Ishikawa (cell line): ENCODE measurements at regions not wholly inside any gene's neighbourhood (a gene's known extent, or its start where the extent isn't known, plus 50 kb on each side); places are given as distances from the start of the nearest gene placed in this dataset.

ENCODE experiments used
- CEBPB ChIP-seq: IDR thresholded peaks from 2 replicates; pipeline ENCODE4 v1.6.1; 2012
- CREB1 ChIP-seq: IDR thresholded peaks from 2 replicates; pipeline ENCODE4 v1.6.1; 2012; ENCODE audit warnings: low read depth
- EGR1 ChIP-seq: IDR thresholded peaks from 2 replicates; pipeline ENCODE4 v1.6.1; 2012
- EP300 ChIP-seq: IDR thresholded peaks from 2 replicates; pipeline ENCODE4 v1.6.1; 2012; ENCODE audit warnings: borderline replicate concordance
- FOXM1 ChIP-seq: IDR thresholded peaks from 2 replicates; pipeline ENCODE4 v1.6.1; 2012; ENCODE audit warnings: low read depth, borderline replicate concordance
- NFIC ChIP-seq: IDR thresholded peaks from 2 replicates; pipeline ENCODE4 v1.6.1; 2012
- RAD21 ChIP-seq: IDR thresholded peaks from 2 replicates; pipeline ENCODE4 v1.6.1; 2012; ENCODE audit warnings: low read depth
- TAF1 ChIP-seq: IDR thresholded peaks from 2 replicates; pipeline ENCODE4 v1.6.1; 2012; ENCODE audit warnings: low read depth, mild to moderate bottlenecking
- TCF12 ChIP-seq: IDR thresholded peaks from 2 replicates; pipeline ENCODE4 v1.6.1; 2012; ENCODE audit warnings: low read depth
- TEAD4 ChIP-seq: IDR thresholded peaks from 2 replicates; pipeline ENCODE4 v1.6.1; 2012
- YY1 ChIP-seq: IDR thresholded peaks from 2 replicates; pipeline ENCODE4 v1.6.1; 2012; ENCODE audit warnings: low read depth
- ZBTB7A ChIP-seq: IDR thresholded peaks from 2 replicates; pipeline ENCODE4 v1.6.1; 2012; ENCODE audit warnings: low read depth
- TF ChIP-seq, protein P1 (sequence below): IDR thresholded peaks from 2 replicates; pipeline ENCODE4 v1.6.1; 2012; ENCODE audit warnings: low read depth, mild to moderate bottlenecking
- TF ChIP-seq, protein P2 (sequence below): IDR thresholded peaks from 2 replicates; pipeline ENCODE4 v1.6.1; 2012

- TF ChIP-seq FOXM1 (no peak), TAF1 (no peak), EP300 (no peak), ZBTB7A (no peak), YY1 (no peak), CREB1 (no peak), TEAD4 (no peak), RAD21 (no peak), TCF12 (no peak), CEBPB (no peak), EGR1 (no peak), NFIC (no peak)
- TF ChIP-seq, protein P1, sequence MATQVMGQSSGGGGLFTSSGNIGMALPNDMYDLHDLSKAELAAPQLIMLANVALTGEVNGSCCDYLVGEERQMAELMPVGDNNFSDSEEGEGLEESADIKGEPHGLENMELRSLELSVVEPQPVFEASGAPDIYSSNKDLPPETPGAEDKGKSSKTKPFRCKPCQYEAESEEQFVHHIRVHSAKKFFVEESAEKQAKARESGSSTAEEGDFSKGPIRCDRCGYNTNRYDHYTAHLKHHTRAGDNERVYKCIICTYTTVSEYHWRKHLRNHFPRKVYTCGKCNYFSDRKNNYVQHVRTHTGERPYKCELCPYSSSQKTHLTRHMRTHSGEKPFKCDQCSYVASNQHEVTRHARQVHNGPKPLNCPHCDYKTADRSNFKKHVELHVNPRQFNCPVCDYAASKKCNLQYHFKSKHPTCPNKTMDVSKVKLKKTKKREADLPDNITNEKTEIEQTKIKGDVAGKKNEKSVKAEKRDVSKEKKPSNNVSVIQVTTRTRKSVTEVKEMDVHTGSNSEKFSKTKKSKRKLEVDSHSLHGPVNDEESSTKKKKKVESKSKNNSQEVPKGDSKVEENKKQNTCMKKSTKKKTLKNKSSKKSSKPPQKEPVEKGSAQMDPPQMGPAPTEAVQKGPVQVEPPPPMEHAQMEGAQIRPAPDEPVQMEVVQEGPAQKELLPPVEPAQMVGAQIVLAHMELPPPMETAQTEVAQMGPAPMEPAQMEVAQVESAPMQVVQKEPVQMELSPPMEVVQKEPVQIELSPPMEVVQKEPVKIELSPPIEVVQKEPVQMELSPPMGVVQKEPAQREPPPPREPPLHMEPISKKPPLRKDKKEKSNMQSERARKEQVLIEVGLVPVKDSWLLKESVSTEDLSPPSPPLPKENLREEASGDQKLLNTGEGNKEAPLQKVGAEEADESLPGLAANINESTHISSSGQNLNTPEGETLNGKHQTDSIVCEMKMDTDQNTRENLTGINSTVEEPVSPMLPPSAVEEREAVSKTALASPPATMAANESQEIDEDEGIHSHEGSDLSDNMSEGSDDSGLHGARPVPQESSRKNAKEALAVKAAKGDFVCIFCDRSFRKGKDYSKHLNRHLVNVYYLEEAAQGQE = no peak
- TF ChIP-seq, protein P2, sequence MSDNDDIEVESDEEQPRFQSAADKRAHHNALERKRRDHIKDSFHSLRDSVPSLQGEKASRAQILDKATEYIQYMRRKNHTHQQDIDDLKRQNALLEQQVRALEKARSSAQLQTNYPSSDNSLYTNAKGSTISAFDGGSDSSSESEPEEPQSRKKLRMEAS = no peak
Observed at GRCh38 chr10:113379091-113379490, 173.8 kb upstream of the HABP2 start.
